AG04449 (cell line): ENCODE measurements at regions not wholly inside any gene's neighbourhood (a gene's known extent, or its start where the extent isn't known, plus 50 kb on each side); places are given as distances from the start of the nearest gene placed in this dataset.

Experiments used
- CTCF ChIA-PET: fragments of 350-600 bp; formaldehyde crosslinking; extraction: SDS; loops from one replicate; lab custom pipeline; 2021; ENCODE audit warnings: antibody characterized with exemption; lab: Yijun Ruan, JAX
- POLR2A ChIA-PET: fragments of 400-600, 350-600 bp; formaldehyde crosslinking; extraction: SDS; loops from one replicate; lab custom pipeline; 2020; ENCODE audit warnings: antibody characterized with exemption, inconsistent platforms; lab: Yijun Ruan, JAX
- DNase-seq: peaks from one replicate; pipeline ENCODE4 v3.0.0-alpha.2; 2010; ENCODE audit warnings: low read depth, low spot score
- H3K4me3 ChIP-seq: 2 replicates; pipeline ENCODE4 v1.5.1; 2011; ENCODE audit warnings: low read depth, mild to moderate bottlenecking, control low read depth, low read length
- CTCF ChIP-seq: IDR thresholded peaks from one replicate; pipeline ENCODE4 v1.5.1; 2011; ENCODE audit warnings: mild to moderate bottlenecking, moderate library complexity, low read length, control low read depth, inconsistent platforms; ENCODE audit not compliant: insufficient read depth; ENCODE audit errors: missing control alignments

GRCh38 chr22:48161298-48161697 lies 1398.8 kb downstream of the TBC1D22A start:
- no peak for DNase-seq
- POLR2A ChIA-PET: no interaction called here
- TF ChIP-seq CTCF: no peak
- CTCF ChIA-PET: no interaction called here
- no peak overlapping the region for H3K4me3 ChIP-seq

- TF ChIP-seq CTCF: no peak
- no peak for DNase-seq
- CTCF ChIA-PET: no interaction called here
- H3K4me3 ChIP-seq: no peak overlapping the region
- POLR2A ChIA-PET: no interaction called here
Measured at GRCh38 chr22:48157676-48158075, 1395.2 kb downstream of the TBC1D22A start.

GRCh38 chr22:48156603-48157355 lies 1394.3 kb downstream of the TBC1D22A start:
- no peak for TF ChIP-seq CTCF
- no peak for DNase-seq
- POLR2A ChIA-PET: no interaction called here
- no peak overlapping the region for H3K4me3 ChIP-seq
- CTCF ChIA-PET: no interaction called here

- no peak for TF ChIP-seq CTCF
- H3K4me3 ChIP-seq: no peak overlapping the region
- DNase-seq: no peak
- ChIA-PET CTCF (no interaction called here), POLR2A (no interaction called here)
Measured at GRCh38 chr22:48155446-48155845, 1393.0 kb downstream of the TBC1D22A start.

GRCh38 chr22:48154943-48155240 lies 1392.4 kb downstream of the TBC1D22A start:
- ChIA-PET CTCF (no interaction called here), POLR2A (no interaction called here)
- no peak overlapping the region for H3K4me3 ChIP-seq
- DNase-seq: no peak
- no peak for TF ChIP-seq CTCF

GRCh38 chr22:48154169-48154942 lies 1391.9 kb downstream of the TBC1D22A start:
- CTCF ChIA-PET: no interaction called here
- no peak overlapping the region for H3K4me3 ChIP-seq
- POLR2A ChIA-PET: no interaction called here
- DNase-seq: no peak
- TF ChIP-seq CTCF: no peak
